Ishikawa (cell line): ENCODE measurements at regions not wholly inside any gene's neighbourhood (a gene's known extent, or its start where the extent isn't known, plus 50 kb on each side); places are given as distances from the start of the nearest gene placed in this dataset.

Source experiments
- CEBPB ChIP-seq: IDR thresholded peaks from 2 replicates; pipeline ENCODE4 v1.6.1; 2012
- CREB1 ChIP-seq: IDR thresholded peaks from 2 replicates; pipeline ENCODE4 v1.6.1; 2012; ENCODE audit warnings: low read depth
- EGR1 ChIP-seq: IDR thresholded peaks from 2 replicates; pipeline ENCODE4 v1.6.1; 2012
- EP300 ChIP-seq: IDR thresholded peaks from 2 replicates; pipeline ENCODE4 v1.6.1; 2012; ENCODE audit warnings: borderline replicate concordance
- FOXM1 ChIP-seq: IDR thresholded peaks from 2 replicates; pipeline ENCODE4 v1.6.1; 2012; ENCODE audit warnings: low read depth, borderline replicate concordance
- MAX ChIP-seq: IDR thresholded peaks from 2 replicates; pipeline ENCODE4 v1.6.1; 2012
- NFIC ChIP-seq: IDR thresholded peaks from 2 replicates; pipeline ENCODE4 v1.6.1; 2012
- RAD21 ChIP-seq: IDR thresholded peaks from 2 replicates; pipeline ENCODE4 v1.6.1; 2012; ENCODE audit warnings: low read depth
- REST ChIP-seq: IDR thresholded peaks from 2 replicates; pipeline ENCODE4 v1.6.1; 2012; ENCODE audit warnings: low read depth, mild to moderate bottlenecking
- TAF1 ChIP-seq: IDR thresholded peaks from 2 replicates; pipeline ENCODE4 v1.6.1; 2012; ENCODE audit warnings: low read depth, mild to moderate bottlenecking
- TCF12 ChIP-seq: IDR thresholded peaks from 2 replicates; pipeline ENCODE4 v1.6.1; 2012; ENCODE audit warnings: low read depth
- TEAD4 ChIP-seq: IDR thresholded peaks from 2 replicates; pipeline ENCODE4 v1.6.1; 2012
- USF1 ChIP-seq: IDR thresholded peaks from 2 replicates; pipeline ENCODE4 v1.6.1; 2012
- YY1 ChIP-seq: IDR thresholded peaks from 2 replicates; pipeline ENCODE4 v1.6.1; 2012; ENCODE audit warnings: low read depth
- ZBTB7A ChIP-seq: IDR thresholded peaks from 2 replicates; pipeline ENCODE4 v1.6.1; 2012; ENCODE audit warnings: low read depth

GRCh38 chr15:37261685-37262084 lies 161.3 kb upstream of the MEIS2 start:
- TF ChIP-seq TEAD4 (no peak), EGR1 (no peak), EP300 (no peak), CEBPB (no peak), NFIC (no peak), ZBTB7A (no peak), TCF12 (no peak), USF1 (no peak), CREB1 (no peak), FOXM1 (no peak), TAF1 (no peak), YY1 (no peak), RAD21 (no peak), MAX (no peak)

- TF ChIP-seq CEBPB, result no peak
- TF ChIP-seq CREB1, result no peak
- no peak for TF ChIP-seq EP300
- TF ChIP-seq ZBTB7A, result no peak
- TF ChIP-seq REST, result no peak
- TF ChIP-seq TAF1, result no peak
- no peak for TF ChIP-seq TEAD4
- no peak for TF ChIP-seq RAD21
- no peak for TF ChIP-seq NFIC
- TF ChIP-seq YY1, result no peak
- no peak for TF ChIP-seq MAX
- no peak for TF ChIP-seq TCF12
- no peak for TF ChIP-seq FOXM1
- TF ChIP-seq USF1, result no peak
- no peak for TF ChIP-seq EGR1
These were observed 162.7 kb upstream of the MEIS2 start for GRCh38 chr15:37262922-37263608.

GRCh38 chr15:37289109-37289765 lies 188.9 kb upstream of the MEIS2 start:
- TF ChIP-seq CREB1 (no peak), TAF1 (no peak), EGR1 (no peak), TCF12 (no peak), TEAD4 (no peak)

- TF ChIP-seq EGR1, result no peak
- TF ChIP-seq RAD21, result no peak
- no peak for TF ChIP-seq CREB1
- no peak for TF ChIP-seq YY1
- TF ChIP-seq USF1, result no peak
- TF ChIP-seq EP300, result no peak
- TF ChIP-seq MAX, result no peak
- no peak for TF ChIP-seq REST
These were observed 191.6 kb upstream of the MEIS2 start for GRCh38 chr15:37291920-37292319.

GRCh38 chr15:37298271-37298670 lies 197.9 kb upstream of the MEIS2 start:
- no peak for TF ChIP-seq RAD21
